OCI-LY1 (cell line): ENCODE measurements at regions not wholly inside any gene's neighbourhood (a gene's known extent, or its start where the extent isn't known, plus 50 kb on each side); places are given as distances from the start of the nearest gene placed in this dataset.

ENCODE experiments used
- EZH2 ChIP-seq: fragments of 200-600 bp; sonication (generic), shearing (Covaris generic); IDR thresholded peaks from 2 replicates; pipeline ENCODE4 v1.8.0; 2017; ENCODE audit warnings: borderline replicate concordance, mixed run types, mild to moderate bottlenecking, antibody characterized with exemption, low read length, moderate library complexity, mixed read lengths
- TF ChIP-seq, protein P1 (sequence below): fragments of 200-600 bp; sonication (generic), shearing (Covaris generic); IDR thresholded peaks from 2 replicates; pipeline ENCODE4 v1.5.1; 2017; ENCODE audit warnings: mild to moderate bottlenecking, antibody characterized with exemption, low read length, moderate library complexity, mixed read lengths

DNA sequence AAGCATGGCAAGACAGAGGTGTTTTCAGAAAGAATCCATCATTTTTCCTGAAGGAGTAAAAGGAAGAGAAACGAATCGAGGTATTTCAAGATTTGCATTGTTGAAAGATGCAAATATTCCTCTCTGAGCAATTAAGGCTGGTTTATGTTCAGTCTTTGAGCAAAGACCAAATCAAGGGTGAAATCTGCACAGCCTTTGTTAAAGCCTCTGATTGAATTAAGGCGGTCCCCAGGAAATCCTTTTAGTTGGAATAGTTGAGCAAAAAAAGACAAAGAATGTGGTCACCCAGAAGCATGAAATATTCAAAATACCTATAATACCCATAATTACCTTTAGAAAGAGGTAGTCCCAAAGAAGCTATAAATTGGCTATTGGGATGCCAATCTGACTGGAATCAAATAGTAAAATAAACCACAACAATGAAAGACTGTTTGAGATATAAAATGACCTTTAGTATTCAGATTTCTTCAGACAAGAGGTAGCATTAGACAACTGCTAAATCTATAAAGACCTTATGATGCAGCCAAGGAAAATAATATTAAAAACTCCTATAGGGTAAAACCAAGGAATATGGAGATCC, 1218.1 kb downstream of the ROBO2 start:
- TF ChIP-seq, protein P1, sequence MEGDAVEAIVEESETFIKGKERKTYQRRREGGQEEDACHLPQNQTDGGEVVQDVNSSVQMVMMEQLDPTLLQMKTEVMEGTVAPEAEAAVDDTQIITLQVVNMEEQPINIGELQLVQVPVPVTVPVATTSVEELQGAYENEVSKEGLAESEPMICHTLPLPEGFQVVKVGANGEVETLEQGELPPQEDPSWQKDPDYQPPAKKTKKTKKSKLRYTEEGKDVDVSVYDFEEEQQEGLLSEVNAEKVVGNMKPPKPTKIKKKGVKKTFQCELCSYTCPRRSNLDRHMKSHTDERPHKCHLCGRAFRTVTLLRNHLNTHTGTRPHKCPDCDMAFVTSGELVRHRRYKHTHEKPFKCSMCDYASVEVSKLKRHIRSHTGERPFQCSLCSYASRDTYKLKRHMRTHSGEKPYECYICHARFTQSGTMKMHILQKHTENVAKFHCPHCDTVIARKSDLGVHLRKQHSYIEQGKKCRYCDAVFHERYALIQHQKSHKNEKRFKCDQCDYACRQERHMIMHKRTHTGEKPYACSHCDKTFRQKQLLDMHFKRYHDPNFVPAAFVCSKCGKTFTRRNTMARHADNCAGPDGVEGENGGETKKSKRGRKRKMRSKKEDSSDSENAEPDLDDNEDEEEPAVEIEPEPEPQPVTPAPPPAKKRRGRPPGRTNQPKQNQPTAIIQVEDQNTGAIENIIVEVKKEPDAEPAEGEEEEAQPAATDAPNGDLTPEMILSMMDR, result no peak
- TF ChIP-seq EZH2, result no peak
